Ishikawa (cell line): ENCODE measurements at regions not wholly inside any gene's neighbourhood (a gene's known extent, or its start where the extent isn't known, plus 50 kb on each side); places are given as distances from the start of the nearest gene placed in this dataset.

Experiments used
- EP300 ChIP-seq: IDR thresholded peaks from 2 replicates; pipeline ENCODE4 v1.6.1; 2012; ENCODE audit warnings: borderline replicate concordance
- FOXM1 ChIP-seq: IDR thresholded peaks from 2 replicates; pipeline ENCODE4 v1.6.1; 2012; ENCODE audit warnings: low read depth, borderline replicate concordance
- TAF1 ChIP-seq: IDR thresholded peaks from 2 replicates; pipeline ENCODE4 v1.6.1; 2012; ENCODE audit warnings: low read depth, mild to moderate bottlenecking
- TEAD4 ChIP-seq: IDR thresholded peaks from 2 replicates; pipeline ENCODE4 v1.6.1; 2012
- TF ChIP-seq, protein P1 (sequence below): IDR thresholded peaks from 2 replicates; pipeline ENCODE4 v1.6.1; 2012; ENCODE audit warnings: low read depth, mild to moderate bottlenecking

DNA sequence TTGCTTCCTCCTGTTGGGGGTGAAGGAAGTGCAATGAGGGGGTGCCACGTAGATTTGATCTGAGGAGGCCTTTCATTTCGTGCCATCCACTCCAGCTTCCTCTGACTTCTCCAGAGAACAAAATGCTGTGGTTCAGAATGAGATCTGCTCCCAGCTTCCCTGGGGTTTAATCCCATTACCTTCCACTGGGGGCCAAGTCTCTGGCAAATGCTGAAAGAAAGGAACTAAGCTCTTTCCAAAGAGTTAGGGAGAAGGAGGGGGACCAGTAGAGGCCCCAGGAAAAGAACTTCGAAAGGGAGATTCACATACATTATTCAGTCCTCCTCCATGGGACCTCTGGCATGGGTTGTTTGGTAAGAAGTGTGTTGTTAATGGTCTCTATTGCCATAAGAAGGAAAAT, 727.0 kb downstream of the TYW1 start:
- TF ChIP-seq FOXM1: no peak
- TF ChIP-seq EP300: no peak
- TF ChIP-seq TEAD4: no peak
- no peak for TF ChIP-seq TAF1
- TF ChIP-seq, protein P1, sequence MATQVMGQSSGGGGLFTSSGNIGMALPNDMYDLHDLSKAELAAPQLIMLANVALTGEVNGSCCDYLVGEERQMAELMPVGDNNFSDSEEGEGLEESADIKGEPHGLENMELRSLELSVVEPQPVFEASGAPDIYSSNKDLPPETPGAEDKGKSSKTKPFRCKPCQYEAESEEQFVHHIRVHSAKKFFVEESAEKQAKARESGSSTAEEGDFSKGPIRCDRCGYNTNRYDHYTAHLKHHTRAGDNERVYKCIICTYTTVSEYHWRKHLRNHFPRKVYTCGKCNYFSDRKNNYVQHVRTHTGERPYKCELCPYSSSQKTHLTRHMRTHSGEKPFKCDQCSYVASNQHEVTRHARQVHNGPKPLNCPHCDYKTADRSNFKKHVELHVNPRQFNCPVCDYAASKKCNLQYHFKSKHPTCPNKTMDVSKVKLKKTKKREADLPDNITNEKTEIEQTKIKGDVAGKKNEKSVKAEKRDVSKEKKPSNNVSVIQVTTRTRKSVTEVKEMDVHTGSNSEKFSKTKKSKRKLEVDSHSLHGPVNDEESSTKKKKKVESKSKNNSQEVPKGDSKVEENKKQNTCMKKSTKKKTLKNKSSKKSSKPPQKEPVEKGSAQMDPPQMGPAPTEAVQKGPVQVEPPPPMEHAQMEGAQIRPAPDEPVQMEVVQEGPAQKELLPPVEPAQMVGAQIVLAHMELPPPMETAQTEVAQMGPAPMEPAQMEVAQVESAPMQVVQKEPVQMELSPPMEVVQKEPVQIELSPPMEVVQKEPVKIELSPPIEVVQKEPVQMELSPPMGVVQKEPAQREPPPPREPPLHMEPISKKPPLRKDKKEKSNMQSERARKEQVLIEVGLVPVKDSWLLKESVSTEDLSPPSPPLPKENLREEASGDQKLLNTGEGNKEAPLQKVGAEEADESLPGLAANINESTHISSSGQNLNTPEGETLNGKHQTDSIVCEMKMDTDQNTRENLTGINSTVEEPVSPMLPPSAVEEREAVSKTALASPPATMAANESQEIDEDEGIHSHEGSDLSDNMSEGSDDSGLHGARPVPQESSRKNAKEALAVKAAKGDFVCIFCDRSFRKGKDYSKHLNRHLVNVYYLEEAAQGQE: no peak
